H9 (cell line): ENCODE measurements at regions not wholly inside any gene's neighbourhood (a gene's known extent, or its start where the extent isn't known, plus 50 kb on each side); places are given as distances from the start of the nearest gene placed in this dataset.
A peak's percentile ranks its signal among the peaks of the same experiment; 100 is the strongest.

Experiments used
- DNase-seq: peaks from one replicate; pipeline ENCODE4 v3.0.0-alpha.2; 2017
- H2AFZ ChIP-seq: one replicate; pipeline ENCODE4 v1.6.1; 2013; ENCODE audit warnings: mild to moderate bottlenecking, low read length, control low read depth, moderate library complexity
- H2AK5ac ChIP-seq: 2 replicates; pipeline ENCODE4 v1.6.1; 2013; ENCODE audit warnings: low read length, control low read depth, mixed read lengths; ENCODE audit not compliant: insufficient read length
- H2BK120ac ChIP-seq: one replicate; pipeline ENCODE4 v1.6.1; 2013; ENCODE audit warnings: low read depth, mild to moderate bottlenecking, low read length, control low read depth, inconsistent platforms; ENCODE audit not compliant: poor library complexity, severe bottlenecking
- H2BK12ac ChIP-seq: 2 replicates; pipeline ENCODE4 v1.6.1; 2013; ENCODE audit warnings: low read length, control low read depth, mixed read lengths, low read depth; ENCODE audit not compliant: insufficient read length
- H2BK15ac ChIP-seq: 2 replicates; pipeline ENCODE4 v1.6.1; 2013; ENCODE audit warnings: low read depth, low read length, control low read depth
- H2BK20ac ChIP-seq: one replicate; pipeline ENCODE4 v1.6.1; 2013; ENCODE audit warnings: low read depth, mild to moderate bottlenecking, low read length, control low read depth, inconsistent platforms; ENCODE audit not compliant: poor library complexity, severe bottlenecking
- H2BK5ac ChIP-seq: 2 replicates; pipeline ENCODE4 v1.6.1; 2013; ENCODE audit warnings: low read length, control low read depth, mixed read lengths; ENCODE audit not compliant: insufficient read length
- H3K14ac ChIP-seq: 2 replicates; pipeline ENCODE4 v1.6.1; 2013; ENCODE audit warnings: low read length, control low read depth; ENCODE audit not compliant: insufficient read depth
- H3K18ac ChIP-seq: 2 replicates; pipeline ENCODE4 v1.6.1; 2013; ENCODE audit warnings: low read depth, mild to moderate bottlenecking, mixed read lengths, low read length, control low read depth; ENCODE audit not compliant: insufficient read length
- H3K23ac ChIP-seq: 2 replicates; pipeline ENCODE4 v1.6.1; 2013; ENCODE audit warnings: low read length, control low read depth, mixed read lengths, low read depth; ENCODE audit not compliant: insufficient read length
- H3K23me2 ChIP-seq: 2 replicates; pipeline ENCODE4 v1.6.1; 2013; ENCODE audit warnings: low read depth, mild to moderate bottlenecking, mixed read lengths, low read length, control low read depth; ENCODE audit not compliant: insufficient read length, poor library complexity, severe bottlenecking
- H3K27ac ChIP-seq: 2 replicates; pipeline ENCODE4 v1.5.1; 2013; ENCODE audit warnings: low read length, control low read depth, mixed read lengths, low read depth; ENCODE audit not compliant: insufficient read length
- H3K27me3 ChIP-seq: 2 replicates; pipeline ENCODE4 v1.6.1; 2013; ENCODE audit warnings: low read length, control low read depth, inconsistent platforms; ENCODE audit not compliant: insufficient read depth
- H3K4ac ChIP-seq: 2 replicates; pipeline ENCODE4 v1.6.1; 2013; ENCODE audit warnings: low read depth, mild to moderate bottlenecking, control low read depth, inconsistent platforms, low read length, moderate library complexity
- H3K4me1 ChIP-seq: 2 replicates; pipeline ENCODE4 v1.6.1; 2013; ENCODE audit warnings: low read length, control low read depth, inconsistent platforms; ENCODE audit not compliant: insufficient read depth
- H3K4me2 ChIP-seq: 2 replicates; pipeline ENCODE4 v1.6.1; 2013; ENCODE audit warnings: low read length, control low read depth, mixed read lengths; ENCODE audit not compliant: insufficient read length, insufficient read depth
- H3K56ac ChIP-seq: 2 replicates; pipeline ENCODE4 v1.6.1; 2013; ENCODE audit warnings: low read depth, mild to moderate bottlenecking, mixed read lengths, low read length, control low read depth; ENCODE audit not compliant: insufficient read length
- H3K79me1 ChIP-seq: 2 replicates; pipeline ENCODE4 v1.6.1; 2013; ENCODE audit warnings: low read depth, mild to moderate bottlenecking, moderate library complexity, low read length, control low read depth, inconsistent platforms; ENCODE audit not compliant: insufficient read depth, poor library complexity, severe bottlenecking
- H3K79me2 ChIP-seq: 2 replicates; pipeline ENCODE4 v1.6.1; 2013; ENCODE audit warnings: low read length, control low read depth, inconsistent platforms; ENCODE audit not compliant: insufficient read depth
- H3K9ac ChIP-seq: 2 replicates; pipeline ENCODE4 v1.6.1; 2013; ENCODE audit warnings: low read length, control low read depth, mixed read lengths; ENCODE audit not compliant: insufficient read length; ENCODE audit errors: extremely low read depth
- H3K9me3 ChIP-seq: one replicate; pipeline ENCODE4 v1.6.1; 2013; ENCODE audit warnings: low read depth, low read length, inconsistent platforms; ENCODE audit not compliant: control insufficient read depth
- H3T11ph ChIP-seq: one replicate; pipeline ENCODE4 v1.6.1; 2013; ENCODE audit warnings: mild to moderate bottlenecking, low read length, control low read depth, inconsistent platforms
- H4K20me1 ChIP-seq: one replicate; pipeline ENCODE4 v1.6.1; 2013; ENCODE audit not compliant: control insufficient read depth, insufficient read length, insufficient read depth
- H4K5ac ChIP-seq: 2 replicates; pipeline ENCODE4 v1.6.1; 2013; ENCODE audit warnings: low read depth, mild to moderate bottlenecking, mixed read lengths, low read length, control low read depth; ENCODE audit not compliant: insufficient read length
- H4K8ac ChIP-seq: replicated peaks from 2 replicates; pipeline ENCODE4 v1.6.1; 2013; ENCODE audit warnings: low read length, control low read depth, mixed read lengths, low read depth; ENCODE audit not compliant: insufficient read length
- H4K91ac ChIP-seq: 2 replicates; pipeline ENCODE4 v1.6.1; 2013; ENCODE audit warnings: low read depth, mild to moderate bottlenecking, moderate library complexity, mixed read lengths, low read length, control low read depth; ENCODE audit not compliant: insufficient read length
- H3K27ac Mint-ChIP-seq, 3 experiments: 2 replicates in 2 of 3; 3 replicates in 1 of 3; pipeline ENCODE4 v1.8.0; 2020 to 2021; ENCODE audit warnings: mixed read lengths in 3 of 3, mild to moderate bottlenecking in 1 of 3, moderate library complexity in 1 of 3
- H3K27me3 Mint-ChIP-seq: 2 replicates; pipeline ENCODE4 v1.8.0; 2021; ENCODE audit warnings: low read depth, mild to moderate bottlenecking, moderate library complexity, mixed read lengths
- H3K36me3 Mint-ChIP-seq, 3 experiments: 2 replicates in 2 of 3; 3 replicates in 1 of 3; pipeline ENCODE4 v1.8.0; 2020 to 2021; ENCODE audit warnings: low read depth in 3 of 3, mixed read lengths in 3 of 3; ENCODE audit not compliant: insufficient read depth in 1 of 3
- H3K4me1 Mint-ChIP-seq, 2 experiments: 2 replicates each; pipeline ENCODE4 v1.8.0; 2020; ENCODE audit warnings: mixed read lengths in 2 of 2
- H3K4me3 Mint-ChIP-seq, 2 experiments: 2 replicates in 1 of 2; 3 replicates in 1 of 2; pipeline ENCODE4 v1.8.0; 2020 to 2021; ENCODE audit warnings: mild to moderate bottlenecking in 2 of 2, mixed read lengths in 2 of 2, moderate library complexity in 1 of 2
- H3K9me3 Mint-ChIP-seq, 2 experiments: 2 replicates in 1 of 2; 3 replicates in 1 of 2; pipeline ENCODE4 v1.8.0; 2020; ENCODE audit warnings: mild to moderate bottlenecking in 2 of 2, mixed read lengths in 2 of 2, moderate library complexity in 1 of 2
- CTCF ChIP-seq: fragments of 200-600 bp; sonication (generic); conservative IDR thresholded peaks from 3 replicates; pipeline ENCODE4 v1.8.0; 2021; ENCODE audit warnings: antibody characterized with exemption, mild to moderate bottlenecking
- WGBS: extraction: QIAGEN DNeasy Blood & Tissue Kit; methylation state at CpG from one replicate; pipeline ENCODE4 v1.1.7; 2013; ENCODE audit warnings: missing lambda C conversion rate, low lambda C conversion rate, mixed read lengths; ENCODE audit not compliant: insufficient read length; ENCODE audit errors: extremely low coverage; 5-methylcytosine and 5-hydroxymethylcytosine counted together

- TF ChIP-seq CTCF, result no peak
- Histone ChIP-seq H3K56ac (no peak overlapping the region), H3K23me2 (no peaks in the 10 kb centered on the region), H3K23ac (no peak overlapping the region), H3K79me1 (no peaks in the 10 kb centered on the region), H4K8ac (no peak overlapping the region), H3K18ac (no peak overlapping the region), H2BK15ac (no peak overlapping the region), H2AK5ac (no peak overlapping the region), H3K4me1 (no peaks in the 10 kb centered on the region), H3K27me3 (no peaks in the 10 kb centered on the region), H2BK12ac (no peak overlapping the region), H4K5ac (no peak overlapping the region), H2AFZ (no peak overlapping the region), H3T11ph (no peak overlapping the region), H4K20me1 (no peaks in the 10 kb centered on the region), H3K79me2 (no peaks in the 10 kb centered on the region), H2BK5ac (no peak overlapping the region), H4K91ac (no peak overlapping the region), H2BK120ac (no peak overlapping the region), H3K9me3 (no peaks in the 10 kb centered on the region), H3K27ac (no peak overlapping the region), H3K14ac (no peak overlapping the region), H3K4me2 (no peak overlapping the region), H3K9ac (no peak overlapping the region), H3K4ac (no peak overlapping the region), H2BK20ac (no peak overlapping the region)
- Mint-ChIP-seq H3K4me3 (no peak overlapping the region), H3K36me3 (no peaks in the 10 kb centered on the region; a peak in 1 of 7 replicates), H3K27ac (peak overlapping the region in 1 of 3 experiments; percentile 77; a peak in 1 of 7 replicates), H3K9me3 (peaks cover 15% of the 10 kb centered on the region in 2 experiments; a peak in 4 of 5 replicates), H3K27me3 (peaks cover 83% of the 10 kb centered on the region), H3K4me1 (peaks cover 2% of the 10 kb centered on the region in 2 experiments; a peak in 2 of 4 replicates)
- WGBS, result no CpG with 5 or more reads among the region's 2 CpGs
- peak; percentile 14 for DNase-seq
These were observed 53.9 kb upstream of the CRHR1 start for GRCh38 chr17:45730192-45730591.
